IPS-15b (cell line): ENCODE measurements at regions not wholly inside any gene's neighbourhood (a gene's known extent, or its start where the extent isn't known, plus 50 kb on each side); places are given as distances from the start of the nearest gene placed in this dataset.

Source experiments
- H3K27me3 ChIP-seq: one replicate; pipeline ENCODE4 v1.6.1; 2013; ENCODE audit warnings: low read length; ENCODE audit not compliant: control insufficient read depth, insufficient read depth
- H3K36me3 ChIP-seq: one replicate; pipeline ENCODE4 v1.6.1; 2013; ENCODE audit warnings: low read length; ENCODE audit not compliant: control insufficient read depth, insufficient read depth
- H3K4me1 ChIP-seq: one replicate; pipeline ENCODE4 v1.6.1; 2013; ENCODE audit warnings: mild to moderate bottlenecking, low read length; ENCODE audit not compliant: control insufficient read depth, insufficient read depth
- H3K4me3 ChIP-seq: one replicate; pipeline ENCODE4 v1.5.1; 2013; ENCODE audit warnings: low read depth, low read length
- H3K9ac ChIP-seq: one replicate; pipeline ENCODE4 v1.6.1; 2013; ENCODE audit warnings: low read depth, mild to moderate bottlenecking, low read length
- H3K9me3 ChIP-seq: one replicate; pipeline ENCODE4 v1.6.1; 2013; ENCODE audit warnings: mild to moderate bottlenecking, low read length; ENCODE audit not compliant: control insufficient read depth, insufficient read depth

GRCh38 chr7:125406111-125406510 lies 476.5 kb upstream of the POT1 start:
- H3K4me1 ChIP-seq = no peaks in the 10 kb centered on the region

GRCh38 chr7:125399408-125399807 lies 469.8 kb upstream of the POT1 start:
- Histone ChIP-seq H3K4me1 (no peaks in the 10 kb centered on the region), H3K36me3 (no peaks in the 10 kb centered on the region), H3K27me3 (no peaks in the 10 kb centered on the region), H3K4me3 (no peak overlapping the region), H3K9me3 (no peaks in the 10 kb centered on the region), H3K9ac (no peak overlapping the region)

More at GRCh38 chr7:125406111-125406510, 476.5 kb upstream of the POT1 start:
- H3K36me3 ChIP-seq = no peaks in the 10 kb centered on the region
- H3K9ac ChIP-seq = no peak overlapping the region
- H3K4me3 ChIP-seq = no peak overlapping the region
- no peaks in the 10 kb centered on the region for H3K9me3 ChIP-seq
- H3K27me3 ChIP-seq = no peaks in the 10 kb centered on the region

GRCh38 chr7:125396466-125397151 lies 467.0 kb upstream of the POT1 start:
- Histone ChIP-seq H3K4me3 (no peak overlapping the region), H3K36me3 (no peaks in the 10 kb centered on the region), H3K4me1 (no peaks in the 10 kb centered on the region), H3K9me3 (no peaks in the 10 kb centered on the region), H3K9ac (no peak overlapping the region), H3K27me3 (no peaks in the 10 kb centered on the region)

GRCh38 chr7:125391921-125392320 lies 462.3 kb upstream of the POT1 start:
- no peaks in the 10 kb centered on the region for H3K27me3 ChIP-seq
- no peak overlapping the region for H3K4me3 ChIP-seq
- H3K36me3 ChIP-seq = no peaks in the 10 kb centered on the region
- no peaks in the 10 kb centered on the region for H3K4me1 ChIP-seq
- H3K9me3 ChIP-seq = no peaks in the 10 kb centered on the region
- no peak overlapping the region for H3K9ac ChIP-seq

- Histone ChIP-seq H3K4me1 (no peaks in the 10 kb centered on the region), H3K27me3 (no peaks in the 10 kb centered on the region), H3K4me3 (no peak overlapping the region), H3K9ac (no peak overlapping the region), H3K9me3 (no peaks in the 10 kb centered on the region), H3K36me3 (no peaks in the 10 kb centered on the region)
Observed at GRCh38 chr7:125390981-125391380, 461.4 kb upstream of the POT1 start.

- Histone ChIP-seq H3K9me3 (no peaks in the 10 kb centered on the region), H3K4me3 (no peak overlapping the region), H3K9ac (no peak overlapping the region), H3K27me3 (no peaks in the 10 kb centered on the region), H3K36me3 (no peaks in the 10 kb centered on the region), H3K4me1 (no peaks in the 10 kb centered on the region)
Observed at GRCh38 chr7:125386211-125386610, 456.6 kb upstream of the POT1 start.

GRCh38 chr7:125383324-125383723 lies 453.7 kb upstream of the POT1 start:
- H3K36me3 ChIP-seq = no peaks in the 10 kb centered on the region
- no peaks in the 10 kb centered on the region for H3K4me1 ChIP-seq
- H3K9ac ChIP-seq = no peak overlapping the region
- H3K27me3 ChIP-seq = no peaks in the 10 kb centered on the region
- no peak overlapping the region for H3K4me3 ChIP-seq
- H3K9me3 ChIP-seq = no peaks in the 10 kb centered on the region

- Histone ChIP-seq H3K4me3 (no peak overlapping the region), H3K27me3 (no peaks in the 10 kb centered on the region), H3K9me3 (no peaks in the 10 kb centered on the region)
Observed at GRCh38 chr7:125382401-125382800, 452.8 kb upstream of the POT1 start.

GRCh38 chr7:125375942-125376341 lies 446.3 kb upstream of the POT1 start:
- no peaks in the 10 kb centered on the region for H3K27me3 ChIP-seq
- no peak overlapping the region for H3K4me3 ChIP-seq
- H3K4me1 ChIP-seq = no peaks in the 10 kb centered on the region
- H3K9ac ChIP-seq = no peak overlapping the region
- no peaks in the 10 kb centered on the region for H3K9me3 ChIP-seq
- no peaks in the 10 kb centered on the region for H3K36me3 ChIP-seq

More at GRCh38 chr7:125382401-125382800, 452.8 kb upstream of the POT1 start:
- Histone ChIP-seq H3K4me1 (no peaks in the 10 kb centered on the region), H3K36me3 (no peaks in the 10 kb centered on the region), H3K9ac (no peak overlapping the region)

- no peaks in the 10 kb centered on the region for H3K9me3 ChIP-seq
- H3K36me3 ChIP-seq = no peaks in the 10 kb centered on the region
- no peaks in the 10 kb centered on the region for H3K4me1 ChIP-seq
- H3K27me3 ChIP-seq = no peaks in the 10 kb centered on the region
- H3K9ac ChIP-seq = no peak overlapping the region
- H3K4me3 ChIP-seq = no peak overlapping the region
Observed at GRCh38 chr7:125370502-125370901, 440.9 kb upstream of the POT1 start.

- no peaks in the 10 kb centered on the region for H3K9me3 ChIP-seq
- H3K4me3 ChIP-seq = no peak overlapping the region
- no peak overlapping the region for H3K9ac ChIP-seq
- no peaks in the 10 kb centered on the region for H3K4me1 ChIP-seq
- no peaks in the 10 kb centered on the region for H3K36me3 ChIP-seq
- H3K27me3 ChIP-seq = no peaks in the 10 kb centered on the region
Observed at GRCh38 chr7:125363873-125364272, 434.2 kb upstream of the POT1 start.

- no peaks in the 10 kb centered on the region for H3K27me3 ChIP-seq
Observed at GRCh38 chr7:125358551-125359167, 429.0 kb upstream of the POT1 start.

More at GRCh38 chr7:125358551-125359167, 429.0 kb upstream of the POT1 start:
- H3K9me3 ChIP-seq = no peaks in the 10 kb centered on the region
- no peak overlapping the region for H3K4me3 ChIP-seq
- H3K9ac ChIP-seq = no peak overlapping the region
- H3K4me1 ChIP-seq = no peaks in the 10 kb centered on the region
- no peaks in the 10 kb centered on the region for H3K36me3 ChIP-seq
